Testis (tissue), 2 donors: ENCODE measurements at regions not wholly inside any gene's neighbourhood (a gene's known extent, or its start where the extent isn't known, plus 50 kb on each side); places are given as distances from the start of the nearest gene placed in this dataset.

Experiments used
- DNase-seq: peaks from one replicate; pipeline ENCODE4 v3.0.0-alpha.2; 2019
- H3K27ac ChIP-seq, 2 donors: fragments of 200-600 bp; sonication (generic); one replicate each; pipeline ENCODE4 v1.5.1; 2019
- H3K27me3 ChIP-seq: fragments of 200-600 bp; sonication (generic); one replicate; pipeline ENCODE4 v1.5.1; 2019
- H3K36me3 ChIP-seq: fragments of 200-600 bp; sonication (generic); one replicate; pipeline ENCODE4 v1.5.1; 2017; ENCODE audit warnings: low read depth; ENCODE audit errors: missing control alignments
- H3K4me1 ChIP-seq: fragments of 200-600 bp; sonication (generic); one replicate; pipeline ENCODE4 v1.5.1; 2019
- H3K4me3 ChIP-seq, 2 donors: fragments of 200-600 bp; sonication (generic); one replicate each; pipeline ENCODE4 v1.5.1; 2017 to 2019
- H3K9me3 ChIP-seq: fragments of 200-600 bp; sonication (generic); one replicate; pipeline ENCODE4 v1.5.1; 2017
- POLR2A ChIP-seq: fragments of 450-650 bp; IDR thresholded peaks from one replicate; pipeline ENCODE4 v1.6.1; 2017; ENCODE audit warnings: antibody characterized with exemption, mild to moderate bottlenecking, moderate library complexity
- WGBS, 2 donors: methylation state at CpG; one replicate each; pipeline ENCODE4 v1.1.5; 2018; 5-methylcytosine and 5-hydroxymethylcytosine counted together
- intact Hi-C: fragments of 100-400 bp; cut with DNase I; formaldehyde crosslinking; loops from one replicate; pipeline ENCODE4 v1.15.1; 2023; ENCODE audit warnings: low total_unique reads
- TF ChIP-seq, protein P1 (sequence below), 3 experiments: fragments of 450-650 bp in 2 of 3; fragments of 200-600 bp in 1 of 3; sonication (generic) in 1 of 3; IDR thresholded peaks; one replicate each; pipeline ENCODE4 v1.5.1; 2016 to 2019; ENCODE audit warnings: antibody characterized with exemption in 3 of 3, mild to moderate bottlenecking in 2 of 3, moderate library complexity in 1 of 3

DNA sequence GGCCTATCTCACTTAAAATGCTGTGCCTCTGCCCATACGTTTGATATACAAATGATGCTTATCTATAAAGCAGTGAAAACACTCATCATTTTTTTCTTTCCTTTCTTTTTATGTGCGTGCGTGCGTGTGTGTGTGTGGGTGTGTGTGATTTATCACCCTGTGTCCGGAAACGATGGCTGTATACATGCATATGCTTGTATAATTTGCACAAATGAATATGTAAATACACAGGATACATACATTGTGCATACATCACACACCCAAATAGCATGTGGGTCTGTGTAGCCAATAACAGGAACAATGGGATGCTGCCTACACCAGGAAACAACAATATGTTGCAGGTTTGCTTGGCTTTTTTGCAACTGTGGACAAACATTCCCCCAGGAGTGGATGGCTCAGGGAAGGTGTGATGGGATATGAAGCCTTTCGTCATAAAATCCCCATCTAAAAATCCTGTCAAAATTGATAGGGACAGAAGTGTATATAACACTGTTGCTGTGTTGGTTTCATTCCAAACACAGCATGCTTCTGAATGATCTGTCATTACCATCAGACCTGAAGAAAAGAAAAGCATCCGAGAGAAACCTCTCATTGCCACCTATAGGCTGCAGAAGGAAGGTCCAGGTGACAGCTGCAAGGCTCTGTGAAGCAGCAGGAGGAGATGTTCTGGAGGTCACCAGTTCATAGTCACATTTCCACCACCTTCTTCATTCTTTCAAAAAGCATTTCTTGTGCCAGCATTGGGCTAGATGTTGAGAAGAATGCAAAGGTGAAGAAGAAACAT, 503.9 kb upstream of the NR2F2 start:
- no peaks in the 10 kb centered on the region for H3K36me3 ChIP-seq
- TF ChIP-seq, protein P1, sequence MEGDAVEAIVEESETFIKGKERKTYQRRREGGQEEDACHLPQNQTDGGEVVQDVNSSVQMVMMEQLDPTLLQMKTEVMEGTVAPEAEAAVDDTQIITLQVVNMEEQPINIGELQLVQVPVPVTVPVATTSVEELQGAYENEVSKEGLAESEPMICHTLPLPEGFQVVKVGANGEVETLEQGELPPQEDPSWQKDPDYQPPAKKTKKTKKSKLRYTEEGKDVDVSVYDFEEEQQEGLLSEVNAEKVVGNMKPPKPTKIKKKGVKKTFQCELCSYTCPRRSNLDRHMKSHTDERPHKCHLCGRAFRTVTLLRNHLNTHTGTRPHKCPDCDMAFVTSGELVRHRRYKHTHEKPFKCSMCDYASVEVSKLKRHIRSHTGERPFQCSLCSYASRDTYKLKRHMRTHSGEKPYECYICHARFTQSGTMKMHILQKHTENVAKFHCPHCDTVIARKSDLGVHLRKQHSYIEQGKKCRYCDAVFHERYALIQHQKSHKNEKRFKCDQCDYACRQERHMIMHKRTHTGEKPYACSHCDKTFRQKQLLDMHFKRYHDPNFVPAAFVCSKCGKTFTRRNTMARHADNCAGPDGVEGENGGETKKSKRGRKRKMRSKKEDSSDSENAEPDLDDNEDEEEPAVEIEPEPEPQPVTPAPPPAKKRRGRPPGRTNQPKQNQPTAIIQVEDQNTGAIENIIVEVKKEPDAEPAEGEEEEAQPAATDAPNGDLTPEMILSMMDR (IDR thresholded peaks at IDR 0.05), result no peak
- TF ChIP-seq POLR2A, result no peak
- DNase-seq, result no peak
- no peak overlapping the region for H3K27ac ChIP-seq
- H3K9me3 ChIP-seq, result no peaks in the 10 kb centered on the region
- H3K27me3 ChIP-seq, result no peaks in the 10 kb centered on the region
- intact Hi-C loops, result no loop called here
- H3K4me1 ChIP-seq, result no peaks in the 10 kb centered on the region
- H3K4me3 ChIP-seq, result no peak overlapping the region
- 78 to 85% methylated on average over 8 of the region's 8 CpGs for WGBS, 2 donors

DNA sequence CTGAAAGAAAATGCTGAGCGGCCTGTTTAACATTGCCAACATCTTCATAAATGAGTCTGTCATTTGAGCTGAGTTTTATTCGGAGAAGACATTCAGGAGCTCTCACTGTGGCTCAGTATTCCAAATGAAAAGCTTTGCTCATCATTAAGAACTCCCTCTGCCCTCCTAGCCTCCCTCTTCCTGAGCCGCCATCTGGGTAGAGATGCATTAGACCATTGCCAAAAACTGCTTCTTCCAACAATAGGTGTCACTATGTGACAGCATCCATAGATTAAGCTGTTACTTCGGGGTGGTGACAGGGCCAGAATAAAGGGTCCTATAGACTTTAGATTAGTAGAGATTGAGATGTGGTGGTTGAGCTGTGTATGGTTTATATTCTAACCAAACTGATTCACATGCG, 501.4 kb upstream of the NR2F2 start:
- H3K27ac ChIP-seq, result no peak overlapping the region
- no peak for DNase-seq
- H3K4me1 ChIP-seq, result no peaks in the 10 kb centered on the region
- H3K9me3 ChIP-seq, result no peaks in the 10 kb centered on the region
- H3K4me3 ChIP-seq, result no peak overlapping the region
- H3K36me3 ChIP-seq, result no peaks in the 10 kb centered on the region
- H3K27me3 ChIP-seq, result no peaks in the 10 kb centered on the region
- intact Hi-C loops, result no loop called here
- WGBS, 2 donors, result 94 to 95% methylated on average over 5 of the region's 5 CpGs
- TF ChIP-seq, protein P1 (IDR thresholded peaks at IDR 0.05), result no peak
- no peak for TF ChIP-seq POLR2A

DNA sequence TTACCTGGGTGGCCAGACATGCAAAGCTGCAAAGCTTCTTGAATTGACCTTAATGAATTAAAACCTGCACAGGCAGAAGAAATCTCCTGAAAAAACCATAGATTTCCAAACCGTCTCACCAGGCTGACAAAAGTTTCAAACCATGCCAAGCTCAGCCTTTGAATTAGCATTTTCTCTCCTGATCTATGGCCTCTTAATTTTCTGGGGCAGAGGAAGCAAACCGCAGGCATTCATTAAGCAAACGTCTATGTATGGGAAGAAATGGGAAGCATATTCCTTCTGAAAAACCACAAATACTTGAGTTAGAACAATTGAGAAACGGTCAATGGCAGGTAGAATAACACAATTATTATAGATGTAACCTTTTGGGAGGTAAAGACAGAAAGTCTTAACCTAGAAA, 500.2 kb upstream of the NR2F2 start:
- DNase-seq, result no peak
- H3K27me3 ChIP-seq, result no peaks in the 10 kb centered on the region
- no peaks in the 10 kb centered on the region for H3K4me1 ChIP-seq
- intact Hi-C loops, result no loop called here
- no peak overlapping the region for H3K27ac ChIP-seq
- H3K36me3 ChIP-seq, result no peaks in the 10 kb centered on the region
- TF ChIP-seq POLR2A, result no peak
- TF ChIP-seq, protein P1 (IDR thresholded peaks at IDR 0.05), result no peak
- no peaks in the 10 kb centered on the region for H3K9me3 ChIP-seq
- WGBS, 2 donors, result 84 to 91% methylated on average over 4 of the region's 4 CpGs
- H3K4me3 ChIP-seq, result no peak overlapping the region

DNA sequence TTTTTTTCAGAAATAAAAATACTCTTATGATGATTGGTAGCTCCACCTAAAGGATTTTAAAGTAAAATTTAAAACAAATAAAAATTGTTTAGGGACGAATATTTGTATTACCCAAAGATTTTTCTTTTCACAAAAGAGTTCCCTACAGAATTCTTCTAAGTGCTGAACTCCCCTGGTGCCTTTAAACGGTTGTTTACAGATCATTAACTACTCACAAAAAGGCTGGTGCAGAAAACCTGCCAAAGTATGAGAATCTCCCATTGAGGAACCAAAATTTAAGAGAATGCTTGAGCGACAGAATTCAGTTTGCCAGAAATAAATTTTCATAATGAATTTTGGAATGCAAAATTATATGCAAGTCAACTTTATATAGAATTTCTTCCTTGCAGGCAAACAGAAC, 497.8 kb upstream of the NR2F2 start:
- intact Hi-C loops, result no loop called here
- Histone ChIP-seq H3K9me3 (no peaks in the 10 kb centered on the region), H3K27me3 (no peaks in the 10 kb centered on the region), H3K27ac (no peak overlapping the region), H3K4me1 (no peaks in the 10 kb centered on the region), H3K36me3 (no peaks in the 10 kb centered on the region), H3K4me3 (no peak overlapping the region)
- no peak for DNase-seq
- 79 to 84% methylated on average over 3 of the region's 3 CpGs for WGBS, 2 donors
- TF ChIP-seq POLR2A, result no peak
- TF ChIP-seq, protein P1 (IDR thresholded peaks at IDR 0.05), result no peak
